Ovary (tissue), 3 donors: ENCODE measurements at regions not wholly inside any gene's neighbourhood (a gene's known extent, or its start where the extent isn't known, plus 50 kb on each side); places are given as distances from the start of the nearest gene placed in this dataset.

ENCODE experiments used
- CTCF ChIP-seq, 3 donors: fragments of 450-650 bp in 2 of 3; fragments of 200-600 bp in 1 of 3; IDR thresholded peaks; one replicate each; pipeline versions ENCODE4 v1.5.1 to v1.8.0; 2016 to 2022; ENCODE audit warnings: antibody characterized with exemption in 3 of 3, mild to moderate bottlenecking in 1 of 3
- EP300 ChIP-seq: sonication (generic); formaldehyde crosslinking; IDR thresholded peaks from one replicate; pipeline ENCODE4 v1.6.1; 2017; ENCODE audit warnings: antibody characterized with exemption
- POLR2A ChIP-seq: fragments of 450-650 bp; IDR thresholded peaks from one replicate; pipeline ENCODE4 v1.6.1; 2017; ENCODE audit warnings: antibody characterized with exemption, mild to moderate bottlenecking, moderate library complexity
- donor health status: DM: no; HTN: no; CAD: no.

DNA sequence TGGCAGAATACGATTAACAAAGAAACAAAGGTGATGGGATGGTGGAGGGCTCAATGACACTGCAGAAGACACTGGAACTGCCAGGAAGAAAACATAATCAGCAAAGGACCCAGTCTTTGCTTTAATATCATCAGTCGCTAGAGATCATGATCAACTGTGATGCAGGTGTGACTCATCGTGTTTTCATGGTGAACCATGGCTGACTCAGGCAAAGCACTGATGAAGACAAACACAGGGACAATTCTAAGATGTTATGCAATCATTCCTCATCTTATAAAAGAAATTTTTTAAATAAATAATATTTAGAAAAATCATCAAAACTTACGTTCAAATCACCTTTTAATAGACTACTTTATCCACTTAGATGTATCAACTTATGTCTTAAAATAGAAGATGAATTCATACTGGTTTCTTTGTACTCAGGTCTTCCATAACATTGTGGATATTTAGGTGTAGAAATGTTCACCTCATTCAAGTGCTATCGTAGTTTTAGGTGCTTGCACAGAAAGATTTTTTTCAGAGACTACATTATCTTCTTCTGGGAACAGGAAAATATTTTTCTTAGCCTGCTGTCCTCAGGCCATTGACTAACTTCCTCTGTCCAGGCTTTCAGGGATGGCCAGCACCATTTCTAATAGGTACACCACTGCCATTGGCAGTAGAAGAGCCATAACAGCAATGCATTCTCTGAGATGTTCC lies 673.4 kb upstream of the MEF2C start:
- TF ChIP-seq POLR2A (no peak), CTCF (IDR thresholded peaks at IDR 0.05) (no peak), EP300 (no peak)
